DND-41 (cell line): ENCODE measurements at regions not wholly inside any gene's neighbourhood (a gene's known extent, or its start where the extent isn't known, plus 50 kb on each side); places are given as distances from the start of the nearest gene placed in this dataset.

Source experiments
- ATAC-seq: fragments of 200-7000 bp; cut with Tn5 transposase; 3 replicates; pipeline ENCODE4 v1.9.1; 2021; ENCODE audit warnings: low read depth; ENCODE audit not compliant: insufficient read depth
- DNase-seq: peaks from one replicate; pipeline ENCODE4 v3.0.0-alpha.2; 2020
- H2AFZ ChIP-seq: 2 replicates; pipeline ENCODE4 v1.6.0; 2012; ENCODE audit warnings: low read depth, low read length
- H3K27ac ChIP-seq: 2 replicates; pipeline ENCODE4 v1.5.1; 2012; ENCODE audit warnings: low read length, inconsistent platforms
- H3K27me3 ChIP-seq: fragments of 200-600 bp; sonication (generic); 2 replicates; pipeline ENCODE4 v1.6.0; 2012; ENCODE audit warnings: low read length, mild to moderate bottlenecking, inconsistent platforms; ENCODE audit not compliant: insufficient read depth, poor library complexity
- H3K36me3 ChIP-seq: 2 replicates; pipeline ENCODE4 v1.5.1; 2012; ENCODE audit warnings: low read length, inconsistent platforms; ENCODE audit not compliant: insufficient read depth
- H3K4me1 ChIP-seq: 2 replicates; pipeline ENCODE4 v1.5.1; 2012; ENCODE audit warnings: mild to moderate bottlenecking, low read length; ENCODE audit not compliant: insufficient read depth
- H3K4me2 ChIP-seq: 2 replicates; pipeline ENCODE4 v1.6.0; 2012; ENCODE audit warnings: mild to moderate bottlenecking, moderate library complexity, low read length, inconsistent platforms; ENCODE audit not compliant: insufficient read depth
- H3K4me3 ChIP-seq, 2 experiments: fragments of 200-600 bp in 1 of 2; shearing (Covaris generic) in 1 of 2; 2 replicates each; pipeline ENCODE4 v1.5.1; 2012 to 2016; ENCODE audit warnings: inconsistent platforms in 2 of 2, low read length in 2 of 2, mild to moderate bottlenecking in 2 of 2, low read depth in 1 of 2, moderate library complexity in 1 of 2
- H3K79me2 ChIP-seq: 2 replicates; pipeline ENCODE4 v1.6.0; 2012; ENCODE audit warnings: low read length, inconsistent platforms; ENCODE audit not compliant: insufficient read depth
- H3K9ac ChIP-seq: 2 replicates; pipeline ENCODE4 v1.6.0; 2012; ENCODE audit warnings: low read depth, mild to moderate bottlenecking, inconsistent platforms, low read length, moderate library complexity
- H3K9me3 ChIP-seq: 2 replicates; pipeline ENCODE4 v1.5.1; 2012; ENCODE audit warnings: low read length, moderate library complexity, mild to moderate bottlenecking, inconsistent platforms; ENCODE audit not compliant: insufficient read depth, severe bottlenecking
- H4K20me1 ChIP-seq: 2 replicates; pipeline ENCODE4 v1.6.0; 2012; ENCODE audit warnings: low read length; ENCODE audit not compliant: insufficient read depth
- CTCF ChIP-seq: IDR thresholded peaks from 2 replicates; pipeline ENCODE4 v1.5.1; 2012; ENCODE audit warnings: borderline replicate concordance, low read length, moderate library complexity, mild to moderate bottlenecking; ENCODE audit not compliant: poor library complexity, severe bottlenecking; ENCODE audit errors: extremely low read depth
- EZH2 ChIP-seq: IDR thresholded peaks from 3 replicates; pipeline ENCODE4 v1.6.1; 2012; ENCODE audit warnings: borderline replicate concordance, low read depth, mild to moderate bottlenecking, moderate library complexity, low read length, inconsistent platforms; ENCODE audit not compliant: severe bottlenecking

GRCh38 chr6:139528471-139528870 lies 154.0 kb upstream of the CITED2 start:
- Histone ChIP-seq H3K9me3 (no peaks in the 10 kb centered on the region), H3K27ac (no peak overlapping the region), H3K79me2 (no peaks in the 10 kb centered on the region), H2AFZ (no peak overlapping the region), H3K4me3 (no peak overlapping the region), H3K4me1 (no peaks in the 10 kb centered on the region), H3K9ac (no peak overlapping the region), H3K4me2 (no peak overlapping the region), H3K36me3 (no peaks in the 10 kb centered on the region), H3K27me3 (no peaks in the 10 kb centered on the region), H4K20me1 (no peaks in the 10 kb centered on the region)
- ATAC-seq, result no peak
- no peak for DNase-seq
- no peak for TF ChIP-seq EZH2
- TF ChIP-seq CTCF, result no peak

- ATAC-seq, result no peak
- no peak overlapping the region for H3K4me2 ChIP-seq
- no peak for DNase-seq
- TF ChIP-seq CTCF (no peak), EZH2 (no peak)
- H3K27me3 ChIP-seq, result no peaks in the 10 kb centered on the region
- no peaks in the 10 kb centered on the region for H3K36me3 ChIP-seq
- no peak overlapping the region for H3K9ac ChIP-seq
- no peak overlapping the region for H3K27ac ChIP-seq
- no peaks in the 10 kb centered on the region for H4K20me1 ChIP-seq
- no peak overlapping the region for H3K4me3 ChIP-seq
- no peak overlapping the region for H2AFZ ChIP-seq
- no peaks in the 10 kb centered on the region for H3K9me3 ChIP-seq
- no peaks in the 10 kb centered on the region for H3K79me2 ChIP-seq
- H3K4me1 ChIP-seq, result no peaks in the 10 kb centered on the region
Observed at GRCh38 chr6:139525415-139525814, 151.0 kb upstream of the CITED2 start.

- H2AFZ ChIP-seq, result no peak overlapping the region
- H3K4me2 ChIP-seq, result no peak overlapping the region
- no peak for DNase-seq
- H4K20me1 ChIP-seq, result no peaks in the 10 kb centered on the region
- no peak overlapping the region for H3K9ac ChIP-seq
- H3K9me3 ChIP-seq, result no peaks in the 10 kb centered on the region
- no peak for ATAC-seq
- no peaks in the 10 kb centered on the region for H3K27me3 ChIP-seq
- H3K4me3 ChIP-seq, result no peak overlapping the region
- no peak overlapping the region for H3K27ac ChIP-seq
- H3K79me2 ChIP-seq, result no peaks in the 10 kb centered on the region
- TF ChIP-seq CTCF, result no peak
- no peaks in the 10 kb centered on the region for H3K4me1 ChIP-seq
- H3K36me3 ChIP-seq, result no peaks in the 10 kb centered on the region
Observed at GRCh38 chr6:139523986-139524385, 149.5 kb upstream of the CITED2 start.
